ENCODE measurements at regions not wholly inside any gene's neighbourhood (a gene's known extent, or its start where the extent isn't known, plus 50 kb on each side); places are given as distances from the start of the nearest gene placed in this dataset.
"Not testable (repeated sequence)": the region's sequence is repeated elsewhere in the genome, so short reads cannot be mapped to it uniquely, and the experiment has no call there.

DNA sequence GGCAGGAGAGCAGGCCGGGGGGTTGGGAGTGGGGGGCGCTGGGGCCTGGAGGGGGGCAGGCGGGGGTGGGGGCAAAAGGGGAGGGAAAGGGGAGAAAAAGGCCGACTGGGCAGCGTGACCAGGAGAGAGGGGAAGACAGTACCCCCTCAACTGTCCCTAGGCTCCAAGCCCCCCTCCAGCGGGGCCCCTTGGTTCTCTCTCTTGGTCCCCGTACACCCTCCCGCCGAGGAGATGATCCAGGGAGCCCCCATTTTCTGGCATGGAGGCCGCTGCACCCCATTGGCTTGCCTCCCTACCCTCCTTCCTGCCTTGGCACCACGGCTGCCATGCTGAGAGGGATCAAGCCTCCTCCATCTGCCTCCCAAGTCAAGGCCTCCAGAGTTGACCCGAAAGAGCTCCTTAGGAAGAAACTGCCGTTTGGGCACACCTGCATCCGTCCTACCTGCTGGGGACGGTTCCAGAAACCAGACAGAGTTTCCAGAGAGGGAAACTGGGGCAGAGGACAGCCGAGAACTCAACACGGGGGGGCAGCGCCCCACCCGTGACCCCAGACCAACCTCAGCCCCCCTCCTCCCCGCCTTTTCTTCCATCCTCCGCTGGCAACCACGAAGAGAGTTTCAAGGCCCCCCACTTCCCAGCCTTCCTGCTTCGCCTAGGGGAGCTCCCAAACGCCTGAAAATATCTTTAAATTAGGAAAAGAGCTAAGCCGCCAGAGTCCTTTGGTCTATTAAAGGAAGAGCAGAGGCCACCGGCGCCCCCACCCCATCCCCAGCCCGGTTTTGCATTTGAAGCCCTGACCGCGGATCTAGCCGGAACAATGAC is 155.9 kb downstream of the CRLF3 start:
- TF ChIP-seq, protein P1, sequence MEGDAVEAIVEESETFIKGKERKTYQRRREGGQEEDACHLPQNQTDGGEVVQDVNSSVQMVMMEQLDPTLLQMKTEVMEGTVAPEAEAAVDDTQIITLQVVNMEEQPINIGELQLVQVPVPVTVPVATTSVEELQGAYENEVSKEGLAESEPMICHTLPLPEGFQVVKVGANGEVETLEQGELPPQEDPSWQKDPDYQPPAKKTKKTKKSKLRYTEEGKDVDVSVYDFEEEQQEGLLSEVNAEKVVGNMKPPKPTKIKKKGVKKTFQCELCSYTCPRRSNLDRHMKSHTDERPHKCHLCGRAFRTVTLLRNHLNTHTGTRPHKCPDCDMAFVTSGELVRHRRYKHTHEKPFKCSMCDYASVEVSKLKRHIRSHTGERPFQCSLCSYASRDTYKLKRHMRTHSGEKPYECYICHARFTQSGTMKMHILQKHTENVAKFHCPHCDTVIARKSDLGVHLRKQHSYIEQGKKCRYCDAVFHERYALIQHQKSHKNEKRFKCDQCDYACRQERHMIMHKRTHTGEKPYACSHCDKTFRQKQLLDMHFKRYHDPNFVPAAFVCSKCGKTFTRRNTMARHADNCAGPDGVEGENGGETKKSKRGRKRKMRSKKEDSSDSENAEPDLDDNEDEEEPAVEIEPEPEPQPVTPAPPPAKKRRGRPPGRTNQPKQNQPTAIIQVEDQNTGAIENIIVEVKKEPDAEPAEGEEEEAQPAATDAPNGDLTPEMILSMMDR (IDR thresholded peaks at IDR 0.05; ENCODE audit: low read length), result not testable (repeated sequence)
- not testable (repeated sequence) for TF ChIP-seq EZH2 (optimal IDR thresholded peaks at IDR 0.05; ENCODE audit: low read depth, low read length); EZH2phosphoT487 (IDR thresholded peaks at IDR 0.05; ENCODE audit: low read length)

All from MM.1S (cell line).